ENCODE measurements at regions not wholly inside any gene's neighbourhood (a gene's known extent, or its start where the extent isn't known, plus 50 kb on each side); places are given as distances from the start of the nearest gene placed in this dataset.
"Not testable (repeated sequence)": the region's sequence is repeated elsewhere in the genome, so short reads cannot be mapped to it uniquely, and the experiment has no call there.

DNA sequence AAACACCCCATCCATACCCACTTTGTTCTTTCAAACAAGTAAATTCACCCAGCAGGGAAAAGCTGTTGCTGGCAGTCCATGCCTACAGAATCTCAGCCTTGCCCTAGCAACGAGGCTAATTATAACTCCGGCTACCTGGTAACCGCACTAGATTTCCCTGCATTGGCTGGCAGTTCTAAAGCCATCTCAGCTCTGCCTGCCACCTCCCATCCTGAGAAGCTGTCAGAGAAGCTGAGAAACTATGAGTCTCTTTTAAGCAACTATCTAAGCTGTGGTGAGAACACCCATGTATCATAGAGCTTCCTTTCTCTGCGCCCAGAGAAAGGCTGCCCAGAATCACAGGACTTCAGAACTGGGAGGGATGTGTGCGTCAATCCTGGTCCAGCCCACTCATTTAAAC, 126.5 kb upstream of the NBPF9 start:
- H3K27ac ChIP-seq (ENCODE audit: low read depth, low read length); H3K36me3 ChIP-seq (ENCODE audit: control insufficient read depth, insufficient read depth, low read length); H3K9me3 Mint-ChIP-seq; H3K9ac ChIP-seq (ENCODE audit: extremely low read depth, low read length, poor library complexity, severe bottlenecking); H3K27ac Mint-ChIP-seq; H3K4me1 Mint-ChIP-seq; H3K4me3 Mint-ChIP-seq; H3K27me3 ChIP-seq (ENCODE audit: control insufficient read depth, insufficient read depth, low read length, poor library complexity, severe bottlenecking); H3K4me3 ChIP-seq (ENCODE audit: low read length); DNase-seq; H3K4me1 ChIP-seq (ENCODE audit: control insufficient read depth, insufficient read depth, low read length); H3K36me3 Mint-ChIP-seq (ENCODE audit: low read depth); H3K27me3 Mint-ChIP-seq (ENCODE audit: insufficient read depth); H3K9me3 ChIP-seq (ENCODE audit: control insufficient read depth, low read length): not testable (repeated sequence)
- WGBS, 2 experiments (ENCODE audit: insufficient coverage in 1 of 2, insufficient read length in 1 of 2) = no CpG with 5 or more reads among the region's 5 CpGs

DNA sequence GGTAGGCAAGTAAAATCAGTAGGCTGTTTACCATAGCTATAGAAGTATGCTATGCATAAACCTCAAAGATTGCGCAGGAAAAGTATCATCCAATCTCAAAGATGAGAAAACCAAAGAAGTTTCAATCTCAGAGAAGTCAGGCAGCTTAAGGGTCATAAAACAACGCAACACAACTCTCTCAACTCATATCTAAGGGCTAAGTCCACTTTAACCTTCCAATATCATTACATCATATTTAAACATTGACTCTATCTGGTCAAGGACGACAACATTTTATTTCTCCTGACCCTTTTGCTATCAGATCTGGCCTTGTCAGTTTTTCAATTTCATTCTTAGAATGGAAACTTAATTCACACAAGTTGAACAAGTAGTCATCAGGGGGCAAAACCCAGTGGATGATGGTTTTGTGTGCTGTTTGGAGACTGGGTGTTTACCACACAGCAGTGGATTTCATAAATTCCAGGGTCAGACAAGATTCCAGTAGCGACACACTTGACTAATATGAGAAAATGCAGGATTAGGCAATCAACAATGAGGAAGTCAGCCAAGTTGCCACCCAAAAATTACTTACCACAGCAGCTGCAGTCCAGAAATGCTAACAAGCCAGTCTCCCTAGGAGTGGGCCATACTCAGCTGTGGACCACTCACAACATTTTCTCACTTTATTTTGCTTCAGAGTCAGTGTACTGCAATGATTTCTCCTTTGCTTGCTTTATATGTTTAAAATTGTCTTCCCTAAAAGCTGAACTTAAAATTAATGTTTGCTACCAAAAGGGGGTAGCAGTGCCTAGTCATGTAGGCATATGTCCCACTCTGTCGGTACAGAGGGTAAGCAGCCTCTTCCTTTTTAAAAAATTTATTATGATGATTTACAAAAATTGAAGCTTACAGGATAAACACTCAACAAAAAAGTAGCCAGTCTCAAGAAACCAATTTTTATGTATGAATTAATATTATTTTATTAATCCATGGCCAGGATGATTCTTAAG, 131.9 kb upstream of the NBPF9 start:
- WGBS, 2 experiments (ENCODE audit: insufficient coverage in 1 of 2, insufficient read length in 1 of 2) = no CpG with 5 or more reads among the region's 5 CpGs
- H3K36me3 Mint-ChIP-seq (ENCODE audit: low read depth); H3K9me3 ChIP-seq (ENCODE audit: control insufficient read depth, low read length); H3K4me1 ChIP-seq (ENCODE audit: control insufficient read depth, insufficient read depth, low read length); H3K27me3 Mint-ChIP-seq (ENCODE audit: insufficient read depth); H3K4me3 Mint-ChIP-seq; H3K4me1 Mint-ChIP-seq; H3K4me3 ChIP-seq (ENCODE audit: low read length); H3K9ac ChIP-seq (ENCODE audit: extremely low read depth, low read length, poor library complexity, severe bottlenecking); H3K27ac ChIP-seq (ENCODE audit: low read depth, low read length); DNase-seq; H3K27ac Mint-ChIP-seq; H3K27me3 ChIP-seq (ENCODE audit: control insufficient read depth, insufficient read depth, low read length, poor library complexity, severe bottlenecking); H3K9me3 Mint-ChIP-seq; H3K36me3 ChIP-seq (ENCODE audit: control insufficient read depth, insufficient read depth, low read length): not testable (repeated sequence)

DNA sequence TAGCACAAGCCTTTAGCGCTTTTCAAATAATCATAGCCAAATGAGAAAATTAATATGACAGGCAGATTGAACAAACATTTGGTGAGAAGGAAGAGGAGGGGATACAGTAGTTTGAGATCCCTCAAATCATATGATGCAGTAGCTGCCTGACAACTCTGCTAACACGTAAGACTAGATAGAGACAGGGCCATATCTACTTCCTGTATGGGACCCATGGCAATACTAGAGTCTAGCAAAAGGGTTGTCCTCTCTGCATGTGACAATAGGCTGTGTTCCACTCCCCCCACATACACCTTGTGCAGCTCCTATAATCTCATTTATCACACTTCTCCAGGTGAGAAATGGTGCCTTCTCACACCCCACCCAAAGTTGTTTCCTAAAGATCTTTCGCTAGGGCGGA, 134.2 kb upstream of the NBPF9 start:
- H3K27ac Mint-ChIP-seq; H3K36me3 ChIP-seq (ENCODE audit: control insufficient read depth, insufficient read depth, low read length); H3K27me3 ChIP-seq (ENCODE audit: control insufficient read depth, insufficient read depth, low read length, poor library complexity, severe bottlenecking); H3K4me3 ChIP-seq (ENCODE audit: low read length); H3K4me1 Mint-ChIP-seq; H3K27me3 Mint-ChIP-seq (ENCODE audit: insufficient read depth); DNase-seq; H3K36me3 Mint-ChIP-seq (ENCODE audit: low read depth); H3K27ac ChIP-seq (ENCODE audit: low read depth, low read length); H3K4me1 ChIP-seq (ENCODE audit: control insufficient read depth, insufficient read depth, low read length); H3K4me3 Mint-ChIP-seq; H3K9ac ChIP-seq (ENCODE audit: extremely low read depth, low read length, poor library complexity, severe bottlenecking); H3K9me3 Mint-ChIP-seq; H3K9me3 ChIP-seq (ENCODE audit: control insufficient read depth, low read length): not testable (repeated sequence)
- 98% methylated on average over 2 of the region's 4 CpGs; no CpG with 5 or more reads in 1 of the 2 experiments for WGBS, 2 experiments (ENCODE audit: insufficient coverage in 1 of 2, insufficient read length in 1 of 2)

DNA sequence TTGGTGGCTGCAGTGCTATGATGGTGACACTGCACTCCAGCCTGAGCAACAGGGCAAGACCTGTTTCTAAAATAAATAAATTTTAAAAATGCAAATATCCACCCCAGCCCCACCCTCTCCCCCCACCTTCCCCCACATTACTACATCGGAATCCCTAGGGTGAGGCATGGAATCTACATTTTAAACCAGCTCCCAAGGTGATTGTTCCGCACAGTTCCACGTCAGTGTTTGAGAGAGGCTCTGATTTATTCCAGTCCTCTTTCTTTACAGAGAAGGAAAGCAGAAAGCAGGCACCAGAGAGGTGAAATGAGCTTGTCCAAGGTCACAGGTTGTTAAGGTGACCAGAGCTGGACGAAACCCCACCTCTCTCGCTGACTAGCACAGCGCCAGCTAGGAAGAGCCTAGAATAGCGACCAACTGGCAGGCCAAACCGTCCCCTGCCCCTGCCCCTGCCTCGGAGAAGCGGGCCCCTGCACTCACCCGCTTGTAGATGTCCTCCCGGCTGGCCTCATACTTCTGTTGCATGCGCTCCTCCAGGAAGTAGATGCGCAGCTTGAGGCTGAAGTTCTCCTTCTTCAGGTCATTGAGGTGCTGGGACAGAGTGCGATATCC, 136.7 kb upstream of the NBPF9 start:
- not testable (repeated sequence) for H3K4me1 ChIP-seq (ENCODE audit: control insufficient read depth, insufficient read depth, low read length); H3K9me3 Mint-ChIP-seq; H3K27me3 Mint-ChIP-seq (ENCODE audit: insufficient read depth); H3K27me3 ChIP-seq (ENCODE audit: control insufficient read depth, insufficient read depth, low read length, poor library complexity, severe bottlenecking); H3K36me3 ChIP-seq (ENCODE audit: control insufficient read depth, insufficient read depth, low read length); H3K4me1 Mint-ChIP-seq; H3K9me3 ChIP-seq (ENCODE audit: control insufficient read depth, low read length); H3K27ac ChIP-seq (ENCODE audit: low read depth, low read length); H3K4me3 ChIP-seq (ENCODE audit: low read length); H3K27ac Mint-ChIP-seq; H3K4me3 Mint-ChIP-seq; H3K9ac ChIP-seq (ENCODE audit: extremely low read depth, low read length, poor library complexity, severe bottlenecking); DNase-seq; H3K36me3 Mint-ChIP-seq (ENCODE audit: low read depth)
- no CpG with 5 or more reads among the region's 15 CpGs for WGBS, 2 experiments (ENCODE audit: insufficient coverage in 1 of 2, insufficient read length in 1 of 2)

DNA sequence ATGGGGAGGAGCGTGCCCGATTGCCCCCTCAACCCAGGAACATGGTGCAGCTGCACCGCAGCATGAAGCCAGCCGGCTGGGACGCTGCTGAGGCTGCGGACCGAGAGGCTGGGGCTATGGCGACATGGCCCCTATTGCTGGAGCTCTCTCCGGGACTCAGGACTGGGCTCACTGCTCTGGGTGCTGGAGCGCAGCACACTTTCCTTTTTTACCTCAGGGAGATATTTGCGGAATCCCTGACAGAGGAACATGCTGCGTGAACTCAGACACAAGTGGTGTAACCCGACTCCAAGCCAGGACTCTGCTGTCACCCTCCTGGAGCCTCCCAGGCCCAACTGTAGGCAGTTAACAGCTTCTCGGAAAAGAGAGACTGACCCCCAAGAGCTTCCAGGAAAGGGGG, 137.2 kb upstream of the NBPF9 start:
- H3K27me3 ChIP-seq (ENCODE audit: control insufficient read depth, insufficient read depth, low read length, poor library complexity, severe bottlenecking); H3K4me1 ChIP-seq (ENCODE audit: control insufficient read depth, insufficient read depth, low read length); H3K36me3 ChIP-seq (ENCODE audit: control insufficient read depth, insufficient read depth, low read length); H3K4me1 Mint-ChIP-seq; H3K4me3 Mint-ChIP-seq; H3K27ac Mint-ChIP-seq; H3K36me3 Mint-ChIP-seq (ENCODE audit: low read depth); DNase-seq; H3K9me3 Mint-ChIP-seq; H3K27ac ChIP-seq (ENCODE audit: low read depth, low read length); H3K9ac ChIP-seq (ENCODE audit: extremely low read depth, low read length, poor library complexity, severe bottlenecking); H3K4me3 ChIP-seq (ENCODE audit: low read length); H3K9me3 ChIP-seq (ENCODE audit: control insufficient read depth, low read length); H3K27me3 Mint-ChIP-seq (ENCODE audit: insufficient read depth): not testable (repeated sequence)
- WGBS, 2 experiments (ENCODE audit: insufficient coverage in 1 of 2, insufficient read length in 1 of 2) = no CpG with 5 or more reads among the region's 14 CpGs

GRCh38 chr1:149241272-149241671, 137.9 kb upstream of the NBPF9 start:
- not testable (repeated sequence) for H3K27me3 ChIP-seq (ENCODE audit: control insufficient read depth, insufficient read depth, low read length, poor library complexity, severe bottlenecking); H3K9me3 ChIP-seq (ENCODE audit: control insufficient read depth, low read length); H3K27ac ChIP-seq (ENCODE audit: low read depth, low read length); H3K4me1 Mint-ChIP-seq; H3K36me3 ChIP-seq (ENCODE audit: control insufficient read depth, insufficient read depth, low read length); DNase-seq; H3K4me3 Mint-ChIP-seq; H3K9me3 Mint-ChIP-seq; H3K4me1 ChIP-seq (ENCODE audit: control insufficient read depth, insufficient read depth, low read length); H3K27me3 Mint-ChIP-seq (ENCODE audit: insufficient read depth); H3K36me3 Mint-ChIP-seq (ENCODE audit: low read depth); H3K27ac Mint-ChIP-seq; H3K4me3 ChIP-seq (ENCODE audit: low read length); H3K9ac ChIP-seq (ENCODE audit: extremely low read depth, low read length, poor library complexity, severe bottlenecking)
- no CpG with 5 or more reads among the region's 5 CpGs for WGBS, 2 experiments (ENCODE audit: insufficient coverage in 1 of 2, insufficient read length in 1 of 2)

GRCh38 chr1:149243572-149243971, 140.2 kb upstream of the NBPF9 start:
- not testable (repeated sequence) for H3K36me3 Mint-ChIP-seq (ENCODE audit: low read depth); H3K36me3 ChIP-seq (ENCODE audit: control insufficient read depth, insufficient read depth, low read length); H3K9me3 Mint-ChIP-seq; H3K27me3 ChIP-seq (ENCODE audit: control insufficient read depth, insufficient read depth, low read length, poor library complexity, severe bottlenecking); H3K4me3 Mint-ChIP-seq; H3K27ac Mint-ChIP-seq; H3K9ac ChIP-seq (ENCODE audit: extremely low read depth, low read length, poor library complexity, severe bottlenecking); H3K4me1 ChIP-seq (ENCODE audit: control insufficient read depth, insufficient read depth, low read length); H3K4me1 Mint-ChIP-seq; H3K4me3 ChIP-seq (ENCODE audit: low read length); DNase-seq; H3K9me3 ChIP-seq (ENCODE audit: control insufficient read depth, low read length); H3K27ac ChIP-seq (ENCODE audit: low read depth, low read length); H3K27me3 Mint-ChIP-seq (ENCODE audit: insufficient read depth)
- no CpG with 5 or more reads among the region's 4 CpGs for WGBS, 2 experiments (ENCODE audit: insufficient coverage in 1 of 2, insufficient read length in 1 of 2)
